ENCODE measurements at regions not wholly inside any gene's neighbourhood (a gene's known extent, or its start where the extent isn't known, plus 50 kb on each side); places are given as distances from the start of the nearest gene placed in this dataset.

DNA sequence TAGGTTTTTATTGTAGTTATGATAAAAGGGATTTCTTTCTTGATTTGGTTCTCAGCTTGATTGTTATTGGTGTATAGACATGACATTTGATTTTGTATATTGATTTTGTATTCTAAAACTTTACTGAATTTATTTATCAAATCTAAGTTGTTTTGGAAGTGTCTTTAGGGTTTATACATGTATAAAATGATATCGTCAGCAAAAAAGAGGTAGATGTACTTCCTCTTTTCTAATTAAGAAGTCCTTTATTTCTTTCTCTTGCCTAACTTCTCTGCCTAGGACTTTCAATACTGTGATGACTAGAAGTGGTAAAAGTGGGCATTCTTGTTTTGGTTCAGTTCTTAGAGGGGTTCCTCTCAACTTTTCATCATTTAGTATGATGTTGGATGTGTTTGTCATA is 487.3 kb upstream of the KIF2B start:
- DNase-seq, result no peak
- CTCF ChIA-PET, result no interaction called here
- POLR2A ChIA-PET, result no interaction called here
- Mint-ChIP-seq H3K27me3 (no peaks in the 10 kb centered on the region), H3K4me1 (ENCODE audit: low read depth) (no peaks in the 10 kb centered on the region), H3K4me3 (no peak overlapping the region), H3K27ac (no peak overlapping the region), H3K9me3 (peaks cover 8% of the 10 kb centered on the region), H3K36me3 (ENCODE audit: low read depth) (no peaks in the 10 kb centered on the region)
- TF ChIP-seq, protein P1, sequence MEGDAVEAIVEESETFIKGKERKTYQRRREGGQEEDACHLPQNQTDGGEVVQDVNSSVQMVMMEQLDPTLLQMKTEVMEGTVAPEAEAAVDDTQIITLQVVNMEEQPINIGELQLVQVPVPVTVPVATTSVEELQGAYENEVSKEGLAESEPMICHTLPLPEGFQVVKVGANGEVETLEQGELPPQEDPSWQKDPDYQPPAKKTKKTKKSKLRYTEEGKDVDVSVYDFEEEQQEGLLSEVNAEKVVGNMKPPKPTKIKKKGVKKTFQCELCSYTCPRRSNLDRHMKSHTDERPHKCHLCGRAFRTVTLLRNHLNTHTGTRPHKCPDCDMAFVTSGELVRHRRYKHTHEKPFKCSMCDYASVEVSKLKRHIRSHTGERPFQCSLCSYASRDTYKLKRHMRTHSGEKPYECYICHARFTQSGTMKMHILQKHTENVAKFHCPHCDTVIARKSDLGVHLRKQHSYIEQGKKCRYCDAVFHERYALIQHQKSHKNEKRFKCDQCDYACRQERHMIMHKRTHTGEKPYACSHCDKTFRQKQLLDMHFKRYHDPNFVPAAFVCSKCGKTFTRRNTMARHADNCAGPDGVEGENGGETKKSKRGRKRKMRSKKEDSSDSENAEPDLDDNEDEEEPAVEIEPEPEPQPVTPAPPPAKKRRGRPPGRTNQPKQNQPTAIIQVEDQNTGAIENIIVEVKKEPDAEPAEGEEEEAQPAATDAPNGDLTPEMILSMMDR (IDR thresholded peaks at IDR 0.05), result no peak
- ATAC-seq, result no peak
- intact Hi-C loops (cut with micrococcal nuclease), result no loop called here

DNA sequence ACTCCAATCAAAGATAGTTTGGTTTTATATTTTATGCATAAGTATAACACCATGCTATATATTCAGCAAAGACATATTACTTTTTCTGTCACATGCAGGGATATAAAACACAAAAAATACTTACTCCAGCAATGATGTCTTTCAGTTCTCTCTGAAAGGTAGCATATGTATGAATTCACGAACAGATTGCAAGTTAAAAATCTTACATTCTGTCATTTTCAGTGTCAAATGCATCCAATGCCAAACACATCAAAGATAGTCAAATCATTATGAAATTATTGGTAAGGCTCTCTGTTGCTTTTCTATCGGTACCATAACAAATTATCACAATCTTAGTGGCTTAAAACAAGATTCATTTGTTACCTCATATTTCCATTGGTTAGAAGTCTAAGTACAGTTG is 492.0 kb upstream of the KIF2B start:
- DNase-seq (no peak), ATAC-seq (no peak)
- TF ChIP-seq, protein P1 (IDR thresholded peaks at IDR 0.05), result no peak
- Mint-ChIP-seq H3K4me1 (ENCODE audit: low read depth) (no peaks in the 10 kb centered on the region), H3K4me3 (no peak overlapping the region), H3K9me3 (peaks cover 8% of the 10 kb centered on the region), H3K36me3 (ENCODE audit: low read depth) (no peaks in the 10 kb centered on the region), H3K27me3 (no peaks in the 10 kb centered on the region), H3K27ac (no peak overlapping the region)
- intact Hi-C loops (cut with micrococcal nuclease), result no loop called here
- ChIA-PET POLR2A (no interaction called here), CTCF (no interaction called here)

DNA sequence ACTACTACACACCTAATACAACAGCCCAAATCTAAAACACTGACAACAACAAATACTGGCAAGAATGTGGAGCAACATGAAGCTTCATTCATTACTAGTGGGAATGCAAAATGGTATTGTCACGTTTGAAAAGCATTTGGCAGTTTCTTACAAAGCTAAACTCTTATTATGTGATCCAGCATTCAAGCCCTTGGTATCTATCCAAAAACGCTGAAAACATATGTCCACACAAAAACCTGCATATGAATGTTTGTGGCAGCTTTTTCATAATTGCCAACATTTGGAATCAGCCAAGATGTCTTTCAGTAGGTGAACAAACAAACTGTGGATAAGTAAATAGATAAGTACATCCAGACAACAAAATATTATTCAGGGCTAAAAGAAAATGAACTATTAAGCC is 501.1 kb upstream of the KIF2B start:
- Mint-ChIP-seq H3K27ac (no peak overlapping the region), H3K9me3 (peaks cover 9% of the 10 kb centered on the region), H3K36me3 (ENCODE audit: low read depth) (no peaks in the 10 kb centered on the region), H3K27me3 (no peaks in the 10 kb centered on the region), H3K4me1 (ENCODE audit: low read depth) (no peaks in the 10 kb centered on the region), H3K4me3 (no peak overlapping the region)
- ChIA-PET POLR2A (no interaction called here), CTCF (no interaction called here)
- no peak for DNase-seq
- ATAC-seq, result no peak
- TF ChIP-seq, protein P1 (IDR thresholded peaks at IDR 0.05), result no peak
- intact Hi-C loops (cut with micrococcal nuclease), result no loop called here

DNA sequence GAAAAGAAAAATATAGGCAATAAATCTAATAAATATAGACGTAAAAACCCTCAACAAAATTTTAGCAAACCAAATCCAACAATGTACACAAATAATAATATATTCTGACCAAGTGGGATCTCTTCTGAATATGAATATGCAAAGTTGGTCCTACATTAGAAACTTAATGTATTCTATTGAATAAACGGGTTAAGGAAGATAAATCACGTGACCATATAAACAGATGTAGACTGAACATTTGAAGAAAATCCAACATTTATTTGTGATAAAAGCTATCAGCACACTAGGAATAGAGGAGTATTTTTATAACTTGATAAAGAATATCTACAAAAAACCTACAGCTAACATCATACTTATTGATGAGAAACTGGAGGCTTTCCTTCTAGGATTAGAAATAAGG is 502.8 kb upstream of the KIF2B start:
- no peak for ATAC-seq
- intact Hi-C loops (cut with micrococcal nuclease), result no loop called here
- H3K27me3 Mint-ChIP-seq, result no peaks in the 10 kb centered on the region
- no peak for DNase-seq
- no peak overlapping the region for H3K4me3 Mint-ChIP-seq
- no peaks in the 10 kb centered on the region for H3K4me1 Mint-ChIP-seq (ENCODE audit: low read depth)
- POLR2A ChIA-PET, result no interaction called here
- TF ChIP-seq, protein P1 (IDR thresholded peaks at IDR 0.05), result no peak
- peaks cover 9% of the 10 kb centered on the region for H3K9me3 Mint-ChIP-seq
- CTCF ChIA-PET, result no interaction called here
- H3K27ac Mint-ChIP-seq, result no peak overlapping the region
- no peaks in the 10 kb centered on the region for H3K36me3 Mint-ChIP-seq (ENCODE audit: low read depth)

DNA sequence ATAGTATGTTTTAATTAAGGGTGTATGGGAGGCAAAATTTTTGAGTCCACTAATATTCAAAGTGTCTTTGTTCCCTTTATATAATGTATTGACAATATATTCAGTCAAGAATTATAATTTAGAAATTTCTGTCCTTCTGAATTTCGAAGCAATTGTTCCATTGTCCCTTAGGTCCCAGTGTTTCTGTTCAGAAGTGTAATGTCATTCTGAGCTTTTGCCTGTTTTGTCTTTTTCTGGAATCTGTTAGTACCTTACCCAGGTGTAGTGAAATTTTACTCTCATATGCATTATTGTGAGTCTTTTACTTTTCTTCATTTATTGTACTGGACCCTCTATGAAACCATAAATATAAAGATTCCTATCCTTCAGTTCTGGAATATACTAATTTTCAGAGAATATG is 505.7 kb upstream of the KIF2B start:
- Mint-ChIP-seq H3K9me3 (peaks cover 8% of the 10 kb centered on the region), H3K4me3 (no peak overlapping the region), H3K27me3 (no peaks in the 10 kb centered on the region), H3K27ac (no peak overlapping the region), H3K4me1 (ENCODE audit: low read depth) (no peaks in the 10 kb centered on the region), H3K36me3 (ENCODE audit: low read depth) (no peaks in the 10 kb centered on the region)
- DNase-seq (no peak), ATAC-seq (no peak)
- TF ChIP-seq, protein P1 (IDR thresholded peaks at IDR 0.05), result no peak
- ChIA-PET POLR2A (no interaction called here), CTCF (no interaction called here)
- intact Hi-C loops (cut with micrococcal nuclease), result no loop called here

All from activated CD8-positive, alpha-beta T cell treated with anti-CD3 and anti-CD28 coated beads for 36 hours (primary cell).